ENCODE measurements at regions not wholly inside any gene's neighbourhood (a gene's known extent, or its start where the extent isn't known, plus 50 kb on each side); places are given as distances from the start of the nearest gene placed in this dataset.

- no peak for DNase-seq
These were observed 691.1 kb downstream of the UQCRFS1 start for GRCh38 chr19:28521614-28522544.

- DNase-seq = no peak
These were observed 691.9 kb downstream of the UQCRFS1 start for GRCh38 chr19:28520998-28521568.

- no peak for DNase-seq
These were observed 692.7 kb downstream of the UQCRFS1 start for GRCh38 chr19:28519952-28520861.

- no peak for DNase-seq
These were observed 693.7 kb downstream of the UQCRFS1 start for GRCh38 chr19:28519218-28519779.

GRCh38 chr19:28516415-28516872, 696.5 kb downstream of the UQCRFS1 start:
- DNase-seq = no peak

- DNase-seq = no peak
These were observed 698.8 kb downstream of the UQCRFS1 start for GRCh38 chr19:28514166-28514565.

- DNase-seq = no peak
These were observed 701.3 kb downstream of the UQCRFS1 start for GRCh38 chr19:28511655-28512054.

- DNase-seq = no peak
These were observed 703.7 kb downstream of the UQCRFS1 start for GRCh38 chr19:28509079-28509895.

GRCh38 chr19:28508666-28509065, 704.3 kb downstream of the UQCRFS1 start:
- DNase-seq = no peak

GRCh38 chr19:28505933-28506332, 707.0 kb downstream of the UQCRFS1 start:
- DNase-seq = no peak

GRCh38 chr19:28505134-28505533, 707.8 kb downstream of the UQCRFS1 start:
- DNase-seq = no peak

- no peak for DNase-seq
These were observed 708.2 kb downstream of the UQCRFS1 start for GRCh38 chr19:28504727-28505126.

GRCh38 chr19:28504139-28504538, 708.8 kb downstream of the UQCRFS1 start:
- DNase-seq = no peak

GRCh38 chr19:28502879-28503734, 709.8 kb downstream of the UQCRFS1 start:
- DNase-seq = no peak

- DNase-seq = no peak
These were observed 711.0 kb downstream of the UQCRFS1 start for GRCh38 chr19:28501976-28502375.

- DNase-seq = no peak
These were observed 711.8 kb downstream of the UQCRFS1 start for GRCh38 chr19:28500982-28501630.

GRCh38 chr19:28500296-28500695, 712.7 kb downstream of the UQCRFS1 start:
- no peak for DNase-seq

- DNase-seq = no peak
These were observed 714.5 kb downstream of the UQCRFS1 start for GRCh38 chr19:28498404-28498976.

- no peak for DNase-seq
These were observed 715.1 kb downstream of the UQCRFS1 start for GRCh38 chr19:28497887-28498286.

GRCh38 chr19:28497137-28497536, 715.8 kb downstream of the UQCRFS1 start:
- DNase-seq = no peak

Data from left hindlimb (tissue), 1 donor.